AG10803 (cell line): ENCODE measurements at regions not wholly inside any gene's neighbourhood (a gene's known extent, or its start where the extent isn't known, plus 50 kb on each side); places are given as distances from the start of the nearest gene placed in this dataset.
A peak's percentile ranks its signal among the peaks of the same experiment; 100 is the strongest.

ENCODE experiments used
- DNase-seq: peaks from one replicate; pipeline ENCODE4 v3.0.0; 2010; ENCODE audit warnings: low read depth
- H3K4me3 ChIP-seq: 2 replicates; pipeline ENCODE4 v1.5.1; 2011; ENCODE audit warnings: mild to moderate bottlenecking, low read length, control low read depth
- TF ChIP-seq, protein P1 (sequence below): conservative IDR thresholded peaks from 2 replicates; pipeline ENCODE4 v1.5.1; 2011; ENCODE audit warnings: mild to moderate bottlenecking, low read length, control low read depth, inconsistent platforms

DNA sequence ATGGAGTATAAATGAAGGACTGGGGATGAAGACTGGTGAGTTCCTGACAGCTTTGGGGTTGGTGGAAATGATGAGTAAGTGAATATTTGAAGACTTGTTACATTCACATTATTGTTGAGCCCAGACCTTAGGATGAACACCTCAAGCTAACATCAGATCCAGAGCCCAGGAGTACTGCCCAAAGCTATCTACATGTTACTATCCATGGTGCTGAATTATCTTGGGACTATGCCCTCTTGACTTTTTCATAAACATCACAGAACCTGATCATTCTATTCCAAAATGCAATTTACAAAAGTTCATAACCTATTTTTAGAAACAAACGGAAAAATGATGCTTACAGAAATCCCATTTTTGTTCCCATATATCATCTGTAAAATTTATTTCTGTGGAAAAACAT is 613.3 kb downstream of the TUSC7 start:
- TF ChIP-seq, protein P1, sequence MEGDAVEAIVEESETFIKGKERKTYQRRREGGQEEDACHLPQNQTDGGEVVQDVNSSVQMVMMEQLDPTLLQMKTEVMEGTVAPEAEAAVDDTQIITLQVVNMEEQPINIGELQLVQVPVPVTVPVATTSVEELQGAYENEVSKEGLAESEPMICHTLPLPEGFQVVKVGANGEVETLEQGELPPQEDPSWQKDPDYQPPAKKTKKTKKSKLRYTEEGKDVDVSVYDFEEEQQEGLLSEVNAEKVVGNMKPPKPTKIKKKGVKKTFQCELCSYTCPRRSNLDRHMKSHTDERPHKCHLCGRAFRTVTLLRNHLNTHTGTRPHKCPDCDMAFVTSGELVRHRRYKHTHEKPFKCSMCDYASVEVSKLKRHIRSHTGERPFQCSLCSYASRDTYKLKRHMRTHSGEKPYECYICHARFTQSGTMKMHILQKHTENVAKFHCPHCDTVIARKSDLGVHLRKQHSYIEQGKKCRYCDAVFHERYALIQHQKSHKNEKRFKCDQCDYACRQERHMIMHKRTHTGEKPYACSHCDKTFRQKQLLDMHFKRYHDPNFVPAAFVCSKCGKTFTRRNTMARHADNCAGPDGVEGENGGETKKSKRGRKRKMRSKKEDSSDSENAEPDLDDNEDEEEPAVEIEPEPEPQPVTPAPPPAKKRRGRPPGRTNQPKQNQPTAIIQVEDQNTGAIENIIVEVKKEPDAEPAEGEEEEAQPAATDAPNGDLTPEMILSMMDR: no peak
- peak; percentile 3 for DNase-seq
- H3K4me3 ChIP-seq: no peak overlapping the region

DNA sequence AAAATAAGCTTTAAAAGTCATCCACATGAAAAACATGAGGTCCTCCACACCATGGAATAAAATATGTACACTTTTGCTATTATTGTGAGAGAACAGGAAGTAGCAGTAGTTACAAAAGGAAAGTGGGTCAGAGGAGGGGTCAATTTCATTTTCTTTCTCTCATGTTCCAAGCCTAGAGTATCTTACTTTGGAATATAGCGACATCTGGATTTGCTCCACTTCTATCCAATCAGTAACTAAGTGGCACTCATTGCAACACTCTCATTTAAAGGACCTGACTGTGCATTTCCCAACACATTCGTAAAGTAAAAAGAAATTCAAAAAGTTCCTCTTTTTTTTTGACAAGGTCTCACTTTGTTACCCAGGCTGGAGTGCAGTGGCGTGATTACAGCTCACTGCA is 637.3 kb downstream of the TUSC7 start:
- no peak for DNase-seq
- TF ChIP-seq, protein P1: no peak

DNA sequence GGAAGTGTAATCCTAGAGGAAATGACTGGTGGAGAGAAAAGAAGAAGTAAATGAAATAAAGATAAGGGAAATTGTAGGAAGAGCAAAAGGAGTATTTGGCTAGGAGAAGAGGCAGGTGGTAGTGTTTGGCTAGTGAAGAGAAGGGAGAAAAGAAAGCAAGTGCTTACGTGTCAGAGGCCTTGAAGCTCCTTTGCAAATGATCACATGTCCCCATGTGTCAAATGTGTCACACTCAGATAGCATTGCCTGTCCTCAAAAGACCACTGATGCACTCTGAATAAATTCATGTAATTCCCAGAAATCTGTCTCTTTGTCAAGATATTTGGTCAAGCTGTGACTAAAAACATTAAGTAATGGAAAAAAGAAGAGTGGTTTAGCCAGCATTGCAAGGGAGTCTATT is 639.3 kb downstream of the TUSC7 start:
- no peak overlapping the region for H3K4me3 ChIP-seq
- TF ChIP-seq, protein P1: no peak
- DNase-seq: no peak

More for the DNA sequence above, 637.3 kb downstream of the TUSC7 start:
- H3K4me3 ChIP-seq: no peak overlapping the region

DNA sequence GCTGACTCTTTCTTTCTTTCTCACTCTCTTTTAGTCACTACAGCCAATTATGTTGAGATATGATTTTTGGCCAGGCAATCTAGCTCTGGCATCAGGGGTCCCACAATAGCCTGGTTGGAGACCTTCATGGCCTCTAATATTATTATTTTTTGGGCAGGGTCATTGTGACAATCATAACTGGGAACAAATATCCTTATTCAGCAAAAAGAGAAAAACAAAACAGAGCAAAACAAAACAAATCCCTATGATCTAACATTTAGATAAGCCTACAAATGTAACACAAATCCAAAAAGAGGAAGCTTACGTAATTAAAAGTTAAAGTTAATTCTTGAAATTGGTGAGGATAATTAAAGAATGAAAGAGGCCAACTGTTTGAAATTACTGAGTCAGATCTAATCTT is 640.0 kb downstream of the TUSC7 start:
- TF ChIP-seq, protein P1: no peak
- no peak for DNase-seq
- no peak overlapping the region for H3K4me3 ChIP-seq

DNA sequence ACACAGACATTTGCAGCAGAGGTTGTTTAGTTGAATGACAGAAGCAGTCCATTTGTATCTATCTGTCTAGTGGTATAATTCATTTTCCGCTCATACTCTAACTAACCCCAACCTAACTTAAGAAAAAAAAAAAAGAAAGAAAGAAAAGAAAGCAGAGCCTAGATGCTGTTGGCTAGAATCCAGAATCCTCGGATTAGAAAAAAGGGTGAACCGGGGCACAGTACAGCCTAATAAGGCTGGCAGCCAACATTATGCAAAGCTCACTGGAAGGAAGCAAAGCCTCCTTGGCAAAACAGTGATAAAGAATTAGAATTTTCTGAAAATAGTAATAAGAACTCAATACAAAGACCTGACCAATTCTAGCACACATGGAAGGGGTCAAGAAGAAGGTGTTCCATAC is 640.8 kb downstream of the TUSC7 start:
- no peak overlapping the region for H3K4me3 ChIP-seq
- TF ChIP-seq, protein P1: no peak
- DNase-seq: no peak

DNA sequence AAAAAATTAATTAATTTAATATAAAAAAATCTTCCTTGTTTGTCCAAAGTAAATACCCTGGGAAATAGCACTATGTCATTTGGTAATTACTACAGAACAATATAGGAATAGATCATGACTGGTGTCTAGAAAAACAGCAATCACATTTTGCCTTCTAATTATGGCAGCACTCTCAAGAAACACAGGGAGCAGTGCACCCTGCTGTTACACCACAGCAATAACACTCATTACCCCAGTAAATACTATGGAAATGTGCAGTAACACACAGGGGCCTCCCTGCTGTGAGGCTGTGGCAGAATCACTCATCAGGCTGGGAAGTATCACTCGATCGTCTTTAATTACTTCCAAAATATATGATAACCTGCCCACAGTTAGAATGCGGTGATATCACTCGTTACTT is 646.0 kb downstream of the TUSC7 start:
- no peak overlapping the region for H3K4me3 ChIP-seq
- peak; percentile 7 for DNase-seq
- TF ChIP-seq, protein P1: peak; percentile 42

DNA sequence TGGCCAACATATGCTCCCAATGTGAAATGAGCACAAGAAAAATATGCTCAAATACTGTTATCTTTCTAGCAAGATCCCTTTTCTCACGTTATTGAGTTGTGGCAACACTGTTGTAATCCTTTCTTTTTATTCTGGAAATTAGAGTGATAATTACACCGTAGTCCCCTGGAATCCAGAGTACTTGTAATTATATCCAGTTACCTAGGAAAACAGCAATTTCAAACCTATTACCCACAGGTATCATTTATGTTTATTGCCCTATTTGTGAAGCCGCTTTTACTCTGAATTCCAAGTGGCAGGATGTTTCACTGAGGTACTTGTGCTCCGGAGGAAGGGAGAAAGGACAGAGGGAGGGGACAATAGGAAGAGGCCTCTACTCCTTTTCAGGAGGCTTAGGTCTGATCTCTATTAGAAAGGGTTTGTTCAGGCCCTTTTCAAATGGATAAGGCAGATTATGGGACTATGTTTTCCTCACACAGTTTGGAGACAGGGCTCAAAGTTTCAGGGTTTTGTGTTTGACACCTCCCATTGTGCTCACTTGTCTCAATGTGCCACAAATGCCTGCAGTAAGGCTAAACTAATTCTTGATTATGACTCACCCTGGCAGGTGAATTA is 646.6 kb downstream of the TUSC7 start:
- no peak for DNase-seq
- H3K4me3 ChIP-seq: no peak overlapping the region
- TF ChIP-seq, protein P1: no peak
